Dedifferentiated amniotic fluid mesenchymal stem cell (primary cell): ENCODE measurements at regions not wholly inside any gene's neighbourhood (a gene's known extent, or its start where the extent isn't known, plus 50 kb on each side); places are given as distances from the start of the nearest gene placed in this dataset.

Experiments used
- DNase-seq: peaks from one replicate; pipeline ENCODE4 v3.0.0-alpha.2; 2016; ENCODE audit errors: extremely low spot score

GRCh38 chr14:101025696-101026095, 122.2 kb upstream of the RTL1 start:
- DNase-seq = no peak

- DNase-seq = no peak
These were observed 122.8 kb upstream of the RTL1 start for GRCh38 chr14:101026341-101026740.

GRCh38 chr14:101027291-101027690, 123.8 kb upstream of the RTL1 start:
- DNase-seq = no peak

- no peak for DNase-seq
These were observed 124.4 kb upstream of the RTL1 start for GRCh38 chr14:101027966-101028365.

- DNase-seq = no peak
These were observed 125.6 kb upstream of the RTL1 start for GRCh38 chr14:101028971-101029667.

- DNase-seq = no peak
These were observed 126.3 kb upstream of the RTL1 start for GRCh38 chr14:101029668-101030290.

GRCh38 chr14:101030586-101030985, 127.1 kb upstream of the RTL1 start:
- no peak for DNase-seq

- no peak for DNase-seq
These were observed 127.7 kb upstream of the RTL1 start for GRCh38 chr14:101031186-101031585.

- DNase-seq = no peak
These were observed 128.2 kb upstream of the RTL1 start for GRCh38 chr14:101031721-101032120.

GRCh38 chr14:101032433-101032832, 128.9 kb upstream of the RTL1 start:
- DNase-seq = no peak

- no peak for DNase-seq
These were observed 129.5 kb upstream of the RTL1 start for GRCh38 chr14:101033006-101033405.

GRCh38 chr14:101033446-101034165, 130.1 kb upstream of the RTL1 start:
- DNase-seq = no peak

GRCh38 chr14:101034986-101035385, 131.5 kb upstream of the RTL1 start:
- no peak for DNase-seq

GRCh38 chr14:101035466-101036225, 132.1 kb upstream of the RTL1 start:
- DNase-seq = no peak

GRCh38 chr14:101037021-101037817, 133.7 kb upstream of the RTL1 start:
- no peak for DNase-seq

GRCh38 chr14:101039031-101039754, 135.7 kb upstream of the RTL1 start:
- DNase-seq = no peak

GRCh38 chr14:101039755-101040138, 136.2 kb upstream of the RTL1 start:
- DNase-seq = no peak

- DNase-seq = no peak
These were observed 137.3 kb upstream of the RTL1 start for GRCh38 chr14:101040538-101041442.

- no peak for DNase-seq
These were observed 140.4 kb upstream of the RTL1 start for GRCh38 chr14:101043891-101044290.

- DNase-seq = no peak
These were observed 141.2 kb upstream of the RTL1 start for GRCh38 chr14:101044741-101045140.
